ENCODE measurements at regions not wholly inside any gene's neighbourhood (a gene's known extent, or its start where the extent isn't known, plus 50 kb on each side); places are given as distances from the start of the nearest gene placed in this dataset.

GRCh38 chr14:22185191-22185590 lies 403.8 kb downstream of the DAD1 start:
- TF ChIP-seq ZFX (IDR thresholded peaks at IDR 0.05): no peak
- no peak for TF ChIP-seq CTCF (conservative IDR thresholded peaks at IDR 0.05)
- H3K27ac ChIP-seq: no peak overlapping the region

DNA sequence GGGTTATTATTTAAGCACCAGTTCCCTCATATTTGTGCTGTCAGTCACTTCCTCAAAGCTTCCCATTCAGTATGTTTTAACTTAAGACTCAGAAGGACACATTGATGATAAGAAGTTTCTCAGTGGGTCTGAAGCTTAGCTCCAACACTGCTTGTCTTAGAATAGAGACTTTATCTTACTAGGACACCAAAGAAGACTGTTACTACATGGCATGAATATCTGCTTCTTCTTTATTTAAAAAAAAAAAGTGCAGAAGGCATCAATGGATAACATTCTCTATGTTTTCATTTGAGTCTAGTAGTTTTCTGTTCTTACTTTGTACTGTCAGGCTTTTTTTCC lies 404.2 kb downstream of the DAD1 start:
- no peak overlapping the region for H3K27ac ChIP-seq
- TF ChIP-seq CTCF (conservative IDR thresholded peaks at IDR 0.05) (no peak), ZFX (IDR thresholded peaks at IDR 0.05) (no peak)

DNA sequence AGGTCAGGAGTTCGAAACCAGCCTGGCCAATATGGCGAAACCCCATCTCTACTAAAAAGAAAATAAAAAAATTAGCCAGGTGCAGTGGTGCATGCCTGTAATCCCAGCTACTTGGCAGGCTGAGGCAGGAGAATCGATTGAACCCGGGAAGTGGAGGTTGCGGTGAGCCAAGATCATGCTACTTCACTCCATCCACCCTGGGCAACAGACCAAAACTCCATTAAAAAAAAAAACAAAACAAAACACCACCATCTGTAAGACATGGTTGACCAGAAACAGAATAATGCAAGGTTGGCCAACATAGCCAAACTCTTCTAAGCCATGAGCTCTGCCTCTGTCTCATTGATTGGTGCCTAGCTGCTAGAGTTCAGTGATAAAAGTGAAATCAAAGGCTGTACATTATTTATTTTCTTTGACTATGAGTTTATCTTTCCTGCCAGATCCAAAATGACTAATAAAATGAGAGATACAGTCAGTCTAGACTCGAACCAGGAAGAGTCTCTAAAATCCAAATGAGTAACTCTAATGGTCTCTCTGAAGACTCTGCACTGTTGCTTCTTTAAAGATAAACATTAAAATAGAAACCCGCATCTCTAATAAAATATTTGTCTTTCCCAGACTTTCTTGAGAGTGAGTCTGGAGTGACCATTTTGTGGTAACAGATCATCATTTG lies 404.7 kb downstream of the DAD1 start:
- H3K27ac ChIP-seq: no peak overlapping the region
- TF ChIP-seq CTCF (conservative IDR thresholded peaks at IDR 0.05): no peak
- no peak for TF ChIP-seq ZFX (IDR thresholded peaks at IDR 0.05)

- H3K27ac ChIP-seq: no peak overlapping the region
- no peak for TF ChIP-seq ZFX (IDR thresholded peaks at IDR 0.05)
- TF ChIP-seq CTCF (conservative IDR thresholded peaks at IDR 0.05): no peak
Observed at GRCh38 chr14:22180045-22180444, 409.0 kb downstream of the DAD1 start.

DNA sequence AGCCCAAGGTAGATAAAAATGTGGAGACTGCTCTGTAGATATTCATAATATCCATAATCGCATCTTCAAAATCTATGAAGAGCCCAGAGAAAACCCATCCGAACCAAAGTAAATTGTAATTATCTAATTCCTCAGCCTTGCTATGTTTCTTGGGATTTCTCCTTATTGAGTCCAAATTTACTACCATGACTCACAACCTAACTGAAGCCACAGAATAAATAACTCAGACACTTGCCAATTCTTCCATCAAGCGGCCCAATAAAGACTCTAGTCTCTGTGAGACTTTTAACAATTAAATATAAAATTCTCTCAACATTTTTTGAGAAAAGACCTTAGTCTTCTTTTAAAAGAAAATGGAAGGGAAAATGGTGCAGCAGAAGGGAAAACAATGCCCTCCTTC lies 409.8 kb downstream of the DAD1 start:
- H3K27ac ChIP-seq: no peak overlapping the region
- TF ChIP-seq CTCF (conservative IDR thresholded peaks at IDR 0.05): no peak
- TF ChIP-seq ZFX (IDR thresholded peaks at IDR 0.05): no peak

- no peak overlapping the region for H3K27ac ChIP-seq
- TF ChIP-seq CTCF (conservative IDR thresholded peaks at IDR 0.05): no peak
- TF ChIP-seq ZFX (IDR thresholded peaks at IDR 0.05): no peak
Observed at GRCh38 chr14:22178333-22178839, 410.6 kb downstream of the DAD1 start.

GRCh38 chr14:22177870-22178269 lies 411.2 kb downstream of the DAD1 start:
- no peak overlapping the region for H3K27ac ChIP-seq
- TF ChIP-seq CTCF (conservative IDR thresholded peaks at IDR 0.05): no peak
- no peak for TF ChIP-seq ZFX (IDR thresholded peaks at IDR 0.05)

Data from C4-2B (cell line).